Upper lobe of left lung (tissue), 4 donors: ENCODE measurements at regions not wholly inside any gene's neighbourhood (a gene's known extent, or its start where the extent isn't known, plus 50 kb on each side); places are given as distances from the start of the nearest gene placed in this dataset.
A peak's percentile ranks its signal among the peaks of the same experiment; 100 is the strongest.

Experiments used
- CTCF ChIP-seq, 6 experiments: fragments of 450-650 bp in 4 of 6; fragments of 200-600 bp in 2 of 6; sonication (generic) in 2 of 6; IDR thresholded peaks; one replicate each; pipeline ENCODE4 v1.5.1; 2016 to 2019; ENCODE audit warnings: antibody characterized with exemption in 6 of 6
- EP300 ChIP-seq, 4 donors: sonication (generic); formaldehyde crosslinking; IDR thresholded peaks; one replicate each; pipeline ENCODE4 v1.5.1; 2017; ENCODE audit warnings: antibody characterized with exemption in 4 of 4, control low read depth in 2 of 4

- TF ChIP-seq EP300 (IDR thresholded peaks at IDR 0.05): no peak
- TF ChIP-seq CTCF (IDR thresholded peaks at IDR 0.05): peak; percentile 50 to 77 (median 65)
These were observed 50.7 kb upstream of the CD83 start for GRCh38 chr6:14066782-14067406.
